H9 (cell line): ENCODE measurements at regions not wholly inside any gene's neighbourhood (a gene's known extent, or its start where the extent isn't known, plus 50 kb on each side); places are given as distances from the start of the nearest gene placed in this dataset.

Experiments
- DNase-seq: peaks from one replicate; pipeline ENCODE4 v3.0.0-alpha.2; 2017
- H2AFZ ChIP-seq: one replicate; pipeline ENCODE4 v1.6.1; 2013; ENCODE audit warnings: mild to moderate bottlenecking, low read length, control low read depth, moderate library complexity
- H2AK5ac ChIP-seq: 2 replicates; pipeline ENCODE4 v1.6.1; 2013; ENCODE audit warnings: low read length, control low read depth, mixed read lengths; ENCODE audit not compliant: insufficient read length
- H2BK120ac ChIP-seq: one replicate; pipeline ENCODE4 v1.6.1; 2013; ENCODE audit warnings: low read depth, mild to moderate bottlenecking, low read length, control low read depth, inconsistent platforms; ENCODE audit not compliant: poor library complexity, severe bottlenecking
- H2BK12ac ChIP-seq: 2 replicates; pipeline ENCODE4 v1.6.1; 2013; ENCODE audit warnings: low read length, control low read depth, mixed read lengths, low read depth; ENCODE audit not compliant: insufficient read length
- H2BK15ac ChIP-seq: 2 replicates; pipeline ENCODE4 v1.6.1; 2013; ENCODE audit warnings: low read depth, low read length, control low read depth
- H2BK20ac ChIP-seq: one replicate; pipeline ENCODE4 v1.6.1; 2013; ENCODE audit warnings: low read depth, mild to moderate bottlenecking, low read length, control low read depth, inconsistent platforms; ENCODE audit not compliant: poor library complexity, severe bottlenecking
- H2BK5ac ChIP-seq: 2 replicates; pipeline ENCODE4 v1.6.1; 2013; ENCODE audit warnings: low read length, control low read depth, mixed read lengths; ENCODE audit not compliant: insufficient read length
- H3K14ac ChIP-seq: 2 replicates; pipeline ENCODE4 v1.6.1; 2013; ENCODE audit warnings: low read length, control low read depth; ENCODE audit not compliant: insufficient read depth
- H3K18ac ChIP-seq: 2 replicates; pipeline ENCODE4 v1.6.1; 2013; ENCODE audit warnings: low read depth, mild to moderate bottlenecking, mixed read lengths, low read length, control low read depth; ENCODE audit not compliant: insufficient read length
- H3K23ac ChIP-seq: 2 replicates; pipeline ENCODE4 v1.6.1; 2013; ENCODE audit warnings: low read length, control low read depth, mixed read lengths, low read depth; ENCODE audit not compliant: insufficient read length
- H3K23me2 ChIP-seq: 2 replicates; pipeline ENCODE4 v1.6.1; 2013; ENCODE audit warnings: low read depth, mild to moderate bottlenecking, mixed read lengths, low read length, control low read depth; ENCODE audit not compliant: insufficient read length, poor library complexity, severe bottlenecking
- H3K27ac ChIP-seq: 2 replicates; pipeline ENCODE4 v1.5.1; 2013; ENCODE audit warnings: low read length, control low read depth, mixed read lengths, low read depth; ENCODE audit not compliant: insufficient read length
- H3K27me3 ChIP-seq: 2 replicates; pipeline ENCODE4 v1.6.1; 2013; ENCODE audit warnings: low read length, control low read depth, inconsistent platforms; ENCODE audit not compliant: insufficient read depth
- H3K4ac ChIP-seq: 2 replicates; pipeline ENCODE4 v1.6.1; 2013; ENCODE audit warnings: low read depth, mild to moderate bottlenecking, control low read depth, inconsistent platforms, low read length, moderate library complexity
- H3K4me1 ChIP-seq: 2 replicates; pipeline ENCODE4 v1.6.1; 2013; ENCODE audit warnings: low read length, control low read depth, inconsistent platforms; ENCODE audit not compliant: insufficient read depth
- H3K4me2 ChIP-seq: 2 replicates; pipeline ENCODE4 v1.6.1; 2013; ENCODE audit warnings: low read length, control low read depth, mixed read lengths; ENCODE audit not compliant: insufficient read length, insufficient read depth
- H3K56ac ChIP-seq: 2 replicates; pipeline ENCODE4 v1.6.1; 2013; ENCODE audit warnings: low read depth, mild to moderate bottlenecking, mixed read lengths, low read length, control low read depth; ENCODE audit not compliant: insufficient read length
- H3K79me1 ChIP-seq: 2 replicates; pipeline ENCODE4 v1.6.1; 2013; ENCODE audit warnings: low read depth, mild to moderate bottlenecking, moderate library complexity, low read length, control low read depth, inconsistent platforms; ENCODE audit not compliant: insufficient read depth, poor library complexity, severe bottlenecking
- H3K79me2 ChIP-seq: 2 replicates; pipeline ENCODE4 v1.6.1; 2013; ENCODE audit warnings: low read length, control low read depth, inconsistent platforms; ENCODE audit not compliant: insufficient read depth
- H3K9ac ChIP-seq: 2 replicates; pipeline ENCODE4 v1.6.1; 2013; ENCODE audit warnings: low read length, control low read depth, mixed read lengths; ENCODE audit not compliant: insufficient read length; ENCODE audit errors: extremely low read depth
- H3K9me3 ChIP-seq: one replicate; pipeline ENCODE4 v1.6.1; 2013; ENCODE audit warnings: low read depth, low read length, inconsistent platforms; ENCODE audit not compliant: control insufficient read depth
- H3T11ph ChIP-seq: one replicate; pipeline ENCODE4 v1.6.1; 2013; ENCODE audit warnings: mild to moderate bottlenecking, low read length, control low read depth, inconsistent platforms
- H4K20me1 ChIP-seq: one replicate; pipeline ENCODE4 v1.6.1; 2013; ENCODE audit not compliant: control insufficient read depth, insufficient read length, insufficient read depth
- H4K5ac ChIP-seq: 2 replicates; pipeline ENCODE4 v1.6.1; 2013; ENCODE audit warnings: low read depth, mild to moderate bottlenecking, mixed read lengths, low read length, control low read depth; ENCODE audit not compliant: insufficient read length
- H4K8ac ChIP-seq: replicated peaks from 2 replicates; pipeline ENCODE4 v1.6.1; 2013; ENCODE audit warnings: low read length, control low read depth, mixed read lengths, low read depth; ENCODE audit not compliant: insufficient read length
- H4K91ac ChIP-seq: 2 replicates; pipeline ENCODE4 v1.6.1; 2013; ENCODE audit warnings: low read depth, mild to moderate bottlenecking, moderate library complexity, mixed read lengths, low read length, control low read depth; ENCODE audit not compliant: insufficient read length
- H3K27ac Mint-ChIP-seq, 3 experiments: 2 replicates in 2 of 3; 3 replicates in 1 of 3; pipeline ENCODE4 v1.8.0; 2020 to 2021; ENCODE audit warnings: mixed read lengths in 3 of 3, mild to moderate bottlenecking in 1 of 3, moderate library complexity in 1 of 3
- H3K27me3 Mint-ChIP-seq: 2 replicates; pipeline ENCODE4 v1.8.0; 2021; ENCODE audit warnings: low read depth, mild to moderate bottlenecking, moderate library complexity, mixed read lengths
- H3K36me3 Mint-ChIP-seq, 3 experiments: 2 replicates in 2 of 3; 3 replicates in 1 of 3; pipeline ENCODE4 v1.8.0; 2020 to 2021; ENCODE audit warnings: low read depth in 3 of 3, mixed read lengths in 3 of 3; ENCODE audit not compliant: insufficient read depth in 1 of 3
- H3K4me1 Mint-ChIP-seq, 2 experiments: 2 replicates each; pipeline ENCODE4 v1.8.0; 2020; ENCODE audit warnings: mixed read lengths in 2 of 2
- H3K4me3 Mint-ChIP-seq, 2 experiments: 2 replicates in 1 of 2; 3 replicates in 1 of 2; pipeline ENCODE4 v1.8.0; 2020 to 2021; ENCODE audit warnings: mild to moderate bottlenecking in 2 of 2, mixed read lengths in 2 of 2, moderate library complexity in 1 of 2
- H3K9me3 Mint-ChIP-seq, 2 experiments: 2 replicates in 1 of 2; 3 replicates in 1 of 2; pipeline ENCODE4 v1.8.0; 2020; ENCODE audit warnings: mild to moderate bottlenecking in 2 of 2, mixed read lengths in 2 of 2, moderate library complexity in 1 of 2
- CTCF ChIP-seq: fragments of 200-600 bp; sonication (generic); conservative IDR thresholded peaks from 3 replicates; pipeline ENCODE4 v1.8.0; 2021; ENCODE audit warnings: antibody characterized with exemption, mild to moderate bottlenecking
- WGBS: extraction: QIAGEN DNeasy Blood & Tissue Kit; methylation state at CpG from one replicate; pipeline ENCODE4 v1.1.7; 2013; ENCODE audit warnings: missing lambda C conversion rate, low lambda C conversion rate, mixed read lengths; ENCODE audit not compliant: insufficient read length; ENCODE audit errors: extremely low coverage; 5-methylcytosine and 5-hydroxymethylcytosine counted together

- Histone ChIP-seq H3T11ph (no peak overlapping the region), H3K23ac (no peak overlapping the region), H4K5ac (no peak overlapping the region), H2BK20ac (no peak overlapping the region), H3K4me1 (no peaks in the 10 kb centered on the region), H3K27ac (no peak overlapping the region), H3K56ac (no peak overlapping the region), H2BK120ac (no peak overlapping the region), H3K14ac (no peak overlapping the region), H4K91ac (no peak overlapping the region), H3K79me1 (no peaks in the 10 kb centered on the region), H4K20me1 (no peaks in the 10 kb centered on the region), H3K79me2 (no peaks in the 10 kb centered on the region), H3K27me3 (no peaks in the 10 kb centered on the region), H4K8ac (no peak overlapping the region), H2BK5ac (no peak overlapping the region), H3K9me3 (no peaks in the 10 kb centered on the region), H2AK5ac (no peak overlapping the region), H3K18ac (no peak overlapping the region), H3K23me2 (no peaks in the 10 kb centered on the region), H2BK15ac (no peak overlapping the region), H3K4ac (no peak overlapping the region), H2AFZ (no peak overlapping the region), H3K4me2 (no peak overlapping the region), H3K9ac (no peak overlapping the region), H2BK12ac (no peak overlapping the region)
- H3K36me3 Mint-ChIP-seq, result no peaks in the 10 kb centered on the region
- peaks cover 2% of the 10 kb centered on the region for H3K27me3 Mint-ChIP-seq
- no peak overlapping the region for H3K27ac Mint-ChIP-seq
- no peaks in the 10 kb centered on the region for H3K4me1 Mint-ChIP-seq
- H3K9me3 Mint-ChIP-seq, result no peaks in the 10 kb centered on the region; a peak in 1 of 5 replicates
- no CpG with 5 or more reads among the region's 28 CpGs for WGBS
- no peak overlapping the region for H3K4me3 Mint-ChIP-seq
- no peak for DNase-seq
- TF ChIP-seq CTCF, result no peak
Observed at GRCh38 chr7:1348096-1348822, 111.0 kb downstream of the MICALL2 start.
